GM18498 (cell line): ENCODE measurements at regions not wholly inside any gene's neighbourhood (a gene's known extent, or its start where the extent isn't known, plus 50 kb on each side); places are given as distances from the start of the nearest gene placed in this dataset.
"Not testable (repeated sequence)": the region's sequence is repeated elsewhere in the genome, so short reads cannot be mapped to it uniquely, and the experiment has no call there.

Experiments
- ATAC-seq: cut with Tn5 transposase; IDR thresholded peaks from one replicate; pipeline ENCODE4 v1.9.1; 2021; ENCODE audit warnings: mild to moderate bottlenecking, moderate library complexity; ENCODE audit not compliant: unreplicated experiment

GRCh38 chr9:19903076-19903475 lies 114.2 kb upstream of the SLC24A2 start:
- ATAC-seq, result no peak

GRCh38 chr9:19901586-19901985 lies 112.7 kb upstream of the SLC24A2 start:
- ATAC-seq, result no peak

DNA sequence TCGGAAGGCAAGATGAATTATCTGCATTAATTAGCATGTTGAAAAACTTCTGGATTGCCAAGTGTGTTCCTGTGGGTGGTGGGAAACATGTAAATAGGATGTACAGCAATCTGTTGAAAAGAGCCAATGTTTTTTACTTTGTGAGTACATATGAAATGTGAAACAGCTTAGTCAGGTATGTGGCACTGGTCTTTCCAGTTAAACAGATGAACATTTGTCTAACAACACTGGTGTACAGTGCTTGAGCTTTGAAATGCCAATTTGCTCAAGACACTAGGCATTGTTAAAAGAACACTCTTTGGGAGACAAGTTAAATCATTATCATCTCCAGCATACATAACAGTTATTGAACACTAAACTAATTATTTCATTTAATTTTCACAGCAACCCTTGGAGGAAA lies 107.3 kb upstream of the SLC24A2 start:
- no peak for ATAC-seq

- ATAC-seq, result not testable (repeated sequence)
These were observed 106.7 kb upstream of the SLC24A2 start for GRCh38 chr9:19895578-19895977.

- no peak for ATAC-seq
These were observed 106.2 kb upstream of the SLC24A2 start for GRCh38 chr9:19895006-19895405.

DNA sequence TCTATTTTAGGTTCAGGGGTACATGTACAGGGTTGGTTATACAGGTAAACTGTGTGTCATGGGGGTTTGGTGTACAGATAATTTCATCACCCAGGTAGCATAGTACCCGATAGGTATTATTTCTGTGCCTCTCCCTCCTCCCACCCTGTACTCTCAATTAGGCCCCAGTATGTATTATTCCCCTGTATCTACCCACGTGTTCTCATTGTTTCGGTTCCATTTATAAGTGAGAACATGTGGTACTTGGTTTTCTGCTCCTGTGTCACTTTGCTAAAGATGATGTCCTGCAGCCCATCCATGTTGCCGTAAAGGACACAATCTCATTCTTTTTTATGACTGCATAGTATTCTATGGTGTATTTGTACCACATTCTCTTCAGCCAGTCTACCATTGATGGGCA lies 96.8 kb upstream of the SLC24A2 start:
- no peak for ATAC-seq

- ATAC-seq, result no peak
These were observed 90.2 kb upstream of the SLC24A2 start for GRCh38 chr9:19879062-19879461.

DNA sequence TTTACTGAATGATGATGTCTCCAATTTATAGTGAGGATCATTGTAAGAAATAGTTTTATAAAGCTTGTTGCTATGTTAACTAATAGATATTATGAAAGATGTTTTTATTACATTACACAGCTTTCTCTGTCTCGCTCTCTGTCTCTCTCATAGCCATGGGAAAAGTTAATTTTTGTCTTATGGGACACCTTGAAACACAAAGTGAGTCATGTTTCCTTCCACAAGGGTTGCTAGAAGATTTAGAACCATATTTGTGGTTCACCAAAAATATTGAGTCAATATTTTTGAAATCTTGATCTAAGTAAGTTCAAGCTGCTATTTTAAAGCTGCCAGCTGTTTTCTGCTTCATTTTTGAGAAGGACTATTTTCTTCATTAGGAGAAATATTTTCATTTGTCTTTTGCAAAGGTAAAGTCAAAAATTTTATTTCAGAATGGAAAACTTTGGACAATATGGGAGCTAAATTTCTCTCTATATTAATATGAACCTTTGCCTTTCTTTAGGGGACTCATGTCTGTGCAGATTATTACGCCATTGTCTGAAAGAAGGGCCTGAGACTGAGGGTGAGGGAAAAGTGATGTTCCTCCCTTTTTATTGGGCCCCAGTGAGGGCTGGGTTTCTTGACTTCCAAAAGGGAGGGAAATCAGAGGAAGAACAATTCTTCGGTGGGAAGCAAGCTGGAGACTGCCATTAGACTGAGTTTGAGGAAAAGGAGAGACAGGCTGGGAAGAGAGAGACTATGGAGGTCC lies 87.9 kb upstream of the SLC24A2 start:
- no peak for ATAC-seq

DNA sequence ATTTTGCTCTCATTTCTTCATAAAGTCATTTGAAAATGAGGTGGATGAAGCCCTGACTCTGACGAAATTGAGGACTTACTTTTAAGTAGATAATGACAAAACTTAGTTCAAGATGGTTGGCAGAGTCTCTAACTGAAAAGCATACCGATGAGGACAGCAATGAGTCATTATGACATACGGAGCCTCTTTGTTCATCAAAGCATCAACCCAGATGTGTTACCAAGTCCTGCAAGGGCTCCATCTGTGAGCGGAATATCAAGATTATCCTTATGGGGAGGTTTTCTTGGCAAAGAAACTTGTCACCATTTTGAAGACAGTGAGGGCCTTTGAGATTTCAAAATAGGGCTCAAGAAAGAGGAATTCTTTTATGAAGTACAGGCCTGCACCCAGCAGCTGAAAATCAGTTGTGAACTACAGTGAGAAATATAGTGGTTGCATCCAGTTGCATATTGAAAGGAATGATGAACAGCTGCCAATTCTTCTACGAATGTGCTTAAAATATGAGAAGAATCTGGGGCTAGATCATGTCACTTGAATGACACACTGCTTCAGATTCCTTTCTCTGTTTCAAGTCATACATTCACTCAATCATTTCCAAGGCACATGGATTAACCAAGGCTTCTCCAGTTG lies 86.6 kb upstream of the SLC24A2 start:
- no peak for ATAC-seq

- not testable (repeated sequence) for ATAC-seq
These were observed 84.4 kb upstream of the SLC24A2 start for GRCh38 chr9:19873188-19873587.

DNA sequence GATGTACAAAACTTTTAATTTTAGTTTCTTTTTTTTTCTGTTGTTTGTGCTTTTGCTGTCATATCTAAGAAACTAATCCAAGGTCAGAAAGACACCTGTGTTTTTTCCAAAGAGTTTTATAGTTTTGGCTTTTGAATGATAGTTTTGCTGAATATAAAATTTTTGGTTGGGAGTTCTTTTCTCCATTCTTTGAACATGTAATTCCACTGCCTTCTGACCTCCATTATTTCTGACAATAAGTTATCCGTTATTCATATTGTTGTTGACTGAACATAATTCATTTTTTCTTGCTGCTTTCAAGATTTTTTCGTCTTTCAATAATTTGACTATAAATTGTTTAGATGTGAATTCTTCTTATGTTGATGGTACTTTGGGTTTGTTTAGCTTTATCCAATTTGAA lies 82.2 kb upstream of the SLC24A2 start:
- no peak for ATAC-seq

DNA sequence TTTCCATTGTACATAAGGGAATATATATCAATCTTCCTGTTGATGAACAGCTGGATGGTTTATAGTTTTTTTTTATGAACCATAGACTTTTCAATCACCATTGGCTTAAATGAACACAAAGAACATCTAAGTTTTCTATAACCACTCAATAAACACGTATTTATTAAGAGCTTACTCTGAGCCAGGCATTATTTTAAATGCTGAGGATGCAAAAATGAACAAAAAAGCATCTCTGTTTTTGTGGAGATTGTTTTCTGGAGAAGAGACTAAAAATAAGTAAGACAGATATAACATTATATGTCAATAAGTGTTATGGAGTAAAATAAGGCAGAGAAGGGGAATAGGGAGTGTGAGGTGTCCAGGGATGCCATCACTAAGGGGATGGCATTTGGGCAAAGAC lies 52.1 kb upstream of the SLC24A2 start:
- ATAC-seq, result no peak
